HEK293T (cell line): ENCODE measurements at regions not wholly inside any gene's neighbourhood (a gene's known extent, or its start where the extent isn't known, plus 50 kb on each side); places are given as distances from the start of the nearest gene placed in this dataset.

ENCODE experiments used
- BHLHE40 ChIP-seq: fragments of 450-650 bp; IDR thresholded peaks from 2 replicates; pipeline ENCODE4 v1.6.1; 2016; ENCODE audit warnings: mild to moderate bottlenecking, moderate library complexity, borderline replicate concordance
- CTBP1 ChIP-seq: fragments of 450-650 bp; IDR thresholded peaks from 2 replicates; pipeline ENCODE4 v1.6.1; 2016; ENCODE audit warnings: borderline replicate concordance
- ELF4 ChIP-seq: fragments of 450-650 bp; IDR thresholded peaks from 2 replicates; pipeline ENCODE4 v1.6.1; 2017; ENCODE audit warnings: antibody characterized with exemption
- FOXA1 ChIP-seq: fragments of 450-650 bp; IDR thresholded peaks from 2 replicates; pipeline ENCODE4 v1.6.1; 2016; ENCODE audit warnings: mild to moderate bottlenecking
- FOXK2 ChIP-seq: fragments of 450-650 bp; IDR thresholded peaks from 2 replicates; pipeline ENCODE4 v1.6.1; 2016; ENCODE audit warnings: mild to moderate bottlenecking
- FOXM1 ChIP-seq: fragments of 450-650 bp; IDR thresholded peaks from 2 replicates; pipeline ENCODE4 v1.6.1; 2017; ENCODE audit warnings: mild to moderate bottlenecking, borderline replicate concordance
- HDGF ChIP-seq: fragments of 450-650 bp; IDR thresholded peaks from 2 replicates; pipeline ENCODE4 v1.6.1; 2017; ENCODE audit warnings: antibody characterized with exemption, borderline replicate concordance
- L3MBTL2 ChIP-seq: fragments of 450-650 bp; conservative IDR thresholded peaks from 2 replicates; pipeline ENCODE4 v1.6.1; 2016; ENCODE audit warnings: mild to moderate bottlenecking
- LEF1 ChIP-seq: fragments of 450-650 bp; IDR thresholded peaks from 2 replicates; pipeline ENCODE4 v1.6.1; 2017; ENCODE audit warnings: mild to moderate bottlenecking, borderline replicate concordance
- NFRKB ChIP-seq: fragments of 450-650 bp; IDR thresholded peaks from 2 replicates; pipeline ENCODE4 v1.6.1; 2016; ENCODE audit warnings: mild to moderate bottlenecking, moderate library complexity
- SP1 ChIP-seq: fragments of 450-650 bp; IDR thresholded peaks from 2 replicates; pipeline ENCODE4 v1.6.1; 2017
- TARDBP ChIP-seq: fragments of 450-650 bp; IDR thresholded peaks from 2 replicates; pipeline ENCODE4 v1.6.1; 2016
- TF ChIP-seq, protein P1 (sequence below): fragments of 450-650 bp; IDR thresholded peaks from 2 replicates; pipeline ENCODE4 v1.6.1; 2016

DNA sequence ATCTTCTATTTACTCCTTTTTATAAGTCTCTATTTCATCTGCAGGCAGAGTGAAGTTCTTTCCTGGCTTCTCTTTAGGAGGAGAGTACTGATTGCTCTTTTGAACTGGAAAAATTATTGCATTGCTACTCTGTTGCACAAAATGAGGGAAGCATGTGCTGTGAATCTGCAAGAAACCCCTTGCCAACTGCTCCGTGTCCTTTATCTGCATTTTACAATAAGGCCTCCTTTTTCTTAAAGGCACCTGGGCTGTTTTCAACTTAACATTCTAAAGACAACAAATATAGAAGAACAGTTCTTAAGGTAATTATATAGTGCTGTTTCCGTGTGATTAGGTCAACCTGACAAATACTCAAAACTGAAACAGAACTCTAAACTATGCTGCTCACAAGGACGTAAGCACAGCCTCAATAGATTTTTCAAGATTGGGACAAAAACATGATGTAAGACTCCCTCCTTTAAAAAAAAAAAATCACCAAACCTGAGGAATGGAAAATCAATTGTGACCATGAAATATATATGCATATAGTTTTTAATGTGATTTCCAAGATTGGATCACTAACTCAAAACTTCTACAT, 716.6 kb upstream of the INTU start:
- TF ChIP-seq CTBP1: no peak
- no peak for TF ChIP-seq FOXM1
- TF ChIP-seq ELF4: no peak
- TF ChIP-seq LEF1: no peak
- no peak for TF ChIP-seq TARDBP
- TF ChIP-seq SP1: no peak
- no peak for TF ChIP-seq L3MBTL2
- no peak for TF ChIP-seq FOXK2
- TF ChIP-seq HDGF: no peak
- no peak for TF ChIP-seq FOXA1
- no peak for TF ChIP-seq BHLHE40
- no peak for TF ChIP-seq NFRKB
- TF ChIP-seq, protein P1, sequence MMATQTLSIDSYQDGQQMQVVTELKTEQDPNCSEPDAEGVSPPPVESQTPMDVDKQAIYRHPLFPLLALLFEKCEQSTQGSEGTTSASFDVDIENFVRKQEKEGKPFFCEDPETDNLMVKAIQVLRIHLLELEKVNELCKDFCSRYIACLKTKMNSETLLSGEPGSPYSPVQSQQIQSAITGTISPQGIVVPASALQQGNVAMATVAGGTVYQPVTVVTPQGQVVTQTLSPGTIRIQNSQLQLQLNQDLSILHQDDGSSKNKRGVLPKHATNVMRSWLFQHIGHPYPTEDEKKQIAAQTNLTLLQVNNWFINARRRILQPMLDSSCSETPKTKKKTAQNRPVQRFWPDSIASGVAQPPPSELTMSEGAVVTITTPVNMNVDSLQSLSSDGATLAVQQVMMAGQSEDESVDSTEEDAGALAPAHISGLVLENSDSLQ: no peak
